GM23338 (cell line): ENCODE measurements at regions not wholly inside any gene's neighbourhood (a gene's known extent, or its start where the extent isn't known, plus 50 kb on each side); places are given as distances from the start of the nearest gene placed in this dataset.

ENCODE experiments used
- ATAC-seq: fragments of 200-7000 bp; cut with Tn5 transposase; 3 replicates; pipeline ENCODE4 v1.9.1; 2020
- DNase-seq: peaks from one replicate; pipeline ENCODE4 v3.0.0-alpha.2; 2015; ENCODE audit warnings: low spot score
- H2AFZ ChIP-seq: fragments of 200-600 bp; sonication (generic); 2 replicates; pipeline ENCODE4 v1.8.0; 2016; ENCODE audit warnings: antibody characterized with exemption, mild to moderate bottlenecking, moderate library complexity
- H3F3A ChIP-seq: fragments of 200-600 bp; sonication (generic); replicated peaks from 2 replicates; pipeline ENCODE4 v1.8.0; 2017; ENCODE audit warnings: antibody characterized with exemption, mixed run types, low read depth
- H3K27ac ChIP-seq: fragments of 200-600 bp; sonication (generic); 2 replicates; pipeline ENCODE4 v1.6.1; 2016; ENCODE audit warnings: low read depth
- H3K27me3 ChIP-seq: fragments of 200-600 bp; sonication (generic); 2 replicates; pipeline ENCODE4 v1.8.0; 2016; ENCODE audit warnings: mild to moderate bottlenecking, mixed run types, moderate library complexity; ENCODE audit not compliant: insufficient read depth
- H3K36me3 ChIP-seq: fragments of 200-600 bp; sonication (generic); 2 replicates; pipeline ENCODE4 v1.8.0; 2016; ENCODE audit warnings: mild to moderate bottlenecking; ENCODE audit not compliant: insufficient read depth
- H3K4me1 ChIP-seq: fragments of 200-600 bp; sonication (generic); 2 replicates; pipeline ENCODE4 v1.8.0; 2016; ENCODE audit warnings: mild to moderate bottlenecking, moderate library complexity; ENCODE audit not compliant: insufficient read depth
- H3K4me2 ChIP-seq: fragments of 200-600 bp; sonication (generic); 2 replicates; pipeline ENCODE4 v1.7.1; 2017; ENCODE audit warnings: mixed run types
- H3K4me3 ChIP-seq: fragments of 200-600 bp; sonication (generic); 2 replicates; pipeline ENCODE4 v1.6.1; 2016; ENCODE audit warnings: mixed run types
- H3K79me2 ChIP-seq: fragments of 200-600 bp; sonication (generic); replicated peaks from 2 replicates; pipeline ENCODE4 v1.8.0; 2017; ENCODE audit warnings: mild to moderate bottlenecking; ENCODE audit not compliant: insufficient read depth
- H3K9me2 ChIP-seq: fragments of 200-600 bp; sonication (generic); 2 replicates; pipeline ENCODE4 v1.8.0; 2017; ENCODE audit not compliant: insufficient read depth
- H4K20me1 ChIP-seq: fragments of 200-600 bp; sonication (generic); replicated peaks from 2 replicates; pipeline ENCODE4 v1.8.0; 2017; ENCODE audit warnings: mild to moderate bottlenecking; ENCODE audit not compliant: insufficient read depth
- H3K27ac Mint-ChIP-seq: 2 replicates; pipeline ENCODE4 v1.8.0; 2020; ENCODE audit warnings: inconsistent platforms, mild to moderate bottlenecking, moderate library complexity, mixed read lengths
- H3K27me3 Mint-ChIP-seq: 3 replicates; pipeline ENCODE4 v1.8.0; 2022; ENCODE audit warnings: low read depth, mild to moderate bottlenecking, moderate library complexity, mixed read lengths, inconsistent platforms; ENCODE audit not compliant: insufficient read depth, poor library complexity
- H3K36me3 Mint-ChIP-seq: 3 replicates; pipeline ENCODE4 v1.8.0; 2021; ENCODE audit warnings: low read depth, mild to moderate bottlenecking, inconsistent platforms, moderate library complexity, mixed read lengths
- H3K4me1 Mint-ChIP-seq: 3 replicates; pipeline ENCODE4 v1.8.0; 2020; ENCODE audit warnings: mild to moderate bottlenecking, inconsistent platforms, mixed read lengths
- H3K4me3 Mint-ChIP-seq: 3 replicates; pipeline ENCODE4 v1.8.0; 2021; ENCODE audit warnings: moderate library complexity, mild to moderate bottlenecking, inconsistent platforms, mixed read lengths
- H3K9me3 Mint-ChIP-seq: 3 replicates; pipeline ENCODE4 v1.8.0; 2020; ENCODE audit warnings: moderate library complexity, mild to moderate bottlenecking, inconsistent platforms, mixed read lengths
- CTCF ChIP-seq, 2 experiments: fragments of 200-600 bp in 1 of 2; sonication (generic) in 1 of 2; conservative IDR thresholded peaks; 2 replicates each; pipeline versions ENCODE4 v1.5.1 to v1.6.1; 2016 to 2017; ENCODE audit warnings: antibody characterized with exemption in 2 of 2, low read depth in 2 of 2, mild to moderate bottlenecking in 2 of 2, moderate library complexity in 1 of 2
- EZH2 ChIP-seq: fragments of 200-600 bp; sonication (generic); IDR thresholded peaks from one replicate; pipeline ENCODE4 v1.8.0; 2017; ENCODE audit warnings: antibody characterized with exemption, mild to moderate bottlenecking, low read depth; ENCODE audit not compliant: unreplicated experiment
- EZH2phosphoT487 ChIP-seq: fragments of 200-600 bp; sonication (generic); IDR thresholded peaks from one replicate; pipeline ENCODE4 v1.8.1; 2018; ENCODE audit warnings: antibody characterized with exemption; ENCODE audit not compliant: unreplicated experiment
- JUNB ChIP-seq: IDR thresholded peaks from one replicate; pipeline ENCODE4 v1.6.1; 2016; ENCODE audit warnings: antibody characterized with exemption; ENCODE audit not compliant: unreplicated experiment
- NANOG ChIP-seq: IDR thresholded peaks from 2 replicates; pipeline ENCODE4 v1.6.1; 2016; ENCODE audit warnings: antibody characterized with exemption, borderline replicate concordance
- REST ChIP-seq: IDR thresholded peaks from one replicate; pipeline ENCODE4 v1.6.1; 2018; ENCODE audit warnings: antibody characterized with exemption; ENCODE audit not compliant: unreplicated experiment
- STAT1 ChIP-seq: IDR thresholded peaks from one replicate; pipeline ENCODE4 v1.6.1; 2016; ENCODE audit warnings: antibody characterized with exemption; ENCODE audit not compliant: unreplicated experiment
- ZNF114 ChIP-seq: fragments of 250-450 bp; sonication (Bioruptor Pico); IDR thresholded peaks from 2 replicates; pipeline ENCODE4 v1.5.0; 2020; ENCODE audit warnings: mild to moderate bottlenecking, moderate library complexity
- ZNF331 ChIP-seq: fragments of 250-450 bp; sonication (Bioruptor Pico); IDR thresholded peaks from 2 replicates; pipeline ENCODE4 v1.5.0; 2020; ENCODE audit warnings: low read depth, mild to moderate bottlenecking, moderate library complexity
- ZNF462 ChIP-seq: fragments of 250-450 bp; sonication (Bioruptor Pico); IDR thresholded peaks from 2 replicates; pipeline ENCODE4 v1.5.0; 2020; ENCODE audit warnings: mild to moderate bottlenecking, moderate library complexity

GRCh38 chr17:34502426-34502825 lies 77.0 kb upstream of the TMEM132E start:
- DNase-seq (no peak), ATAC-seq (no peak)
- TF ChIP-seq REST (no peak), EZH2 (no peak), ZNF462 (CRISPR knock-in tag) (no peak), STAT1 (no peak), JUNB (no peak), ZNF114 (CRISPR knock-in tag) (no peak), CTCF (conservative IDR thresholded peaks at IDR 0.05; ENCODE audit: low read depth in 2 of 2) (no peak), NANOG (no peak), EZH2phosphoT487 (no peak), ZNF331 (CRISPR knock-in tag) (no peak)
- H3K9me2 ChIP-seq: no peaks in the 10 kb centered on the region
- H3K4me1 Mint-ChIP-seq: no peaks in the 10 kb centered on the region
- no peaks in the 10 kb centered on the region; the same call in 1 of the 2 replicates for H4K20me1 ChIP-seq
- H2AFZ ChIP-seq: no peak overlapping the region
- H3K9me3 Mint-ChIP-seq: no peaks in the 10 kb centered on the region
- H3K36me3 ChIP-seq: no peaks in the 10 kb centered on the region
- H3K4me1 ChIP-seq: no peaks in the 10 kb centered on the region
- no peaks in the 10 kb centered on the region for H3K36me3 Mint-ChIP-seq
- no peak overlapping the region for H3K27ac ChIP-seq
- H3K4me3 Mint-ChIP-seq: no peak overlapping the region
- no peak overlapping the region for H3K27ac Mint-ChIP-seq
- H3K27me3 ChIP-seq: 0 out of 2 replicates have a peak, but pooled peaks cover 3% of the 10 kb centered on the region
- no peak overlapping the region for H3K4me3 ChIP-seq
- H3F3A ChIP-seq: no peaks in the 10 kb centered on the region
- peaks cover 3% of the 10 kb centered on the region for H3K27me3 Mint-ChIP-seq
- no peaks in the 10 kb centered on the region; the same call in 1 of the 2 replicates for H3K79me2 ChIP-seq
- H3K4me2 ChIP-seq: no peak overlapping the region
